ENCODE measurements at regions not wholly inside any gene's neighbourhood (a gene's known extent, or its start where the extent isn't known, plus 50 kb on each side); places are given as distances from the start of the nearest gene placed in this dataset.
"Not testable (repeated sequence)": the region's sequence is repeated elsewhere in the genome, so short reads cannot be mapped to it uniquely, and the experiment has no call there.

DNA sequence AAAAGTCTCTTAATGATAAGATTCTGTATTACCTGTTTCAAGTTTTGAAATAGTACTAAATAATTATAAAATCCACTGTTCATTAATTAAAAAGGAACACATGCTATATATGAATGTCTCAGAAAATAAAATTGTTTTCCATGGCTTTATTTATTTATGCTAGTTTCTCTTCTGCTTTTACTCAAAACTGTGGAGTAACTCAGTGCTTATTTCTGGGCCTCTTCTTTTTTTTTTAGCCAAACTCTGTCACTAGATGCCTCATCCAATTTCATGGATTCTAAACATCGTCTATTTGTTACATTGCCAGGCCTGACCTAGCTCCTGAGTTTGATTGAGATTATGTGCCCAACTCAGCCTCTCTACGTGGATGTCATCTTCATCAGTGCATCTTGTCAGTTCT is 1509.7 kb downstream of the MAT2B start:
- DNase-seq (ENCODE audit: low read depth, low spot score): no peak
- in situ Hi-C loops (cut with HindIII; ENCODE audit: low pct_unique_long_range_greater_than_20kb, low sequenced_read_pairs): no loop called here

- DNase-seq (ENCODE audit: low read depth, low spot score): no peak
- in situ Hi-C loops (cut with HindIII; ENCODE audit: low pct_unique_long_range_greater_than_20kb, low sequenced_read_pairs): no loop called here
Observed at GRCh38 chr5:165015547-165015946, 1510.1 kb downstream of the MAT2B start.

DNA sequence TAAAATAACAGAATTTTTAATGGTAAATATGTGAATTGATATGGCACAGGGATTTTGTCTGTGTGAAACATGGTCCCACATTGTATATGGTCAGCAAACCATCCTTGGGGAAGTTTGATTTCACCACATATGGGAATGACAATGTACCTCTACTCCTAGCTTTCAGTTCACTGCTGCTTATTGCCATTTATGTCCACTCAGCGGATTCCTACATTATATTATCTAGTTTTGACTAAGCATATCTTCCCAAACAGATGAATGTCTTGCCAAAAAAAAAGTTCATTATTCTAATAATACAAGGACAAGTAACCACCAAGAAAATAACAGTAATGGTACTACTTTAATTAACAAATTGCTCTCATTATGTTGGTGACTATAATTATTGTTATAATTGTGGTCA is 1521.6 kb downstream of the MAT2B start:
- in situ Hi-C loops (cut with HindIII; ENCODE audit: low pct_unique_long_range_greater_than_20kb, low sequenced_read_pairs): no loop called here
- DNase-seq (ENCODE audit: low read depth, low spot score): no peak

GRCh38 chr5:165028356-165028755 is 1522.9 kb downstream of the MAT2B start:
- DNase-seq (ENCODE audit: low read depth, low spot score): no peak
- in situ Hi-C loops (cut with HindIII; ENCODE audit: low pct_unique_long_range_greater_than_20kb, low sequenced_read_pairs): no loop called here

GRCh38 chr5:165029099-165029870 is 1523.9 kb downstream of the MAT2B start:
- DNase-seq (ENCODE audit: low read depth, low spot score): peak; percentile 65
- in situ Hi-C loops (cut with HindIII; ENCODE audit: low pct_unique_long_range_greater_than_20kb, low sequenced_read_pairs): no loop called here

DNA sequence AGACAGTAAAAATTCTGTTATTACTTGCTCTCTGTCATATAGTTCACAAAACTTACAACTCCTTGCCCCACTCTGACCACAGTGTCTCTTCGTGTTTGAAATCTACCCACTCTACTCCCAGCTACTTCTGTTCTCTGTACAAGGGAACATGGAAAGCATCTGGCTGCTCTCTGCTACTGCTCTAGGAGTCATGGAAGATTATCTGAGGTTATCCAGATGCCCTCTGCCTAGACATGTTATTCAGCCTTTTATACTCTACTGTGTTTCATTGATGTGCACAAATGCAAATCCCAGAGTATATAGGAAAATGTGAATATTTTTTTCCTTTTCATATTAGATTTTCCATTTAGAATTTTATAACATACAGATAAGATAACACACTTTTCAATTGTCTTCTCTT is 1525.6 kb downstream of the MAT2B start:
- in situ Hi-C loops (cut with HindIII; ENCODE audit: low pct_unique_long_range_greater_than_20kb, low sequenced_read_pairs): no loop called here
- no peak for DNase-seq (ENCODE audit: low read depth, low spot score)

DNA sequence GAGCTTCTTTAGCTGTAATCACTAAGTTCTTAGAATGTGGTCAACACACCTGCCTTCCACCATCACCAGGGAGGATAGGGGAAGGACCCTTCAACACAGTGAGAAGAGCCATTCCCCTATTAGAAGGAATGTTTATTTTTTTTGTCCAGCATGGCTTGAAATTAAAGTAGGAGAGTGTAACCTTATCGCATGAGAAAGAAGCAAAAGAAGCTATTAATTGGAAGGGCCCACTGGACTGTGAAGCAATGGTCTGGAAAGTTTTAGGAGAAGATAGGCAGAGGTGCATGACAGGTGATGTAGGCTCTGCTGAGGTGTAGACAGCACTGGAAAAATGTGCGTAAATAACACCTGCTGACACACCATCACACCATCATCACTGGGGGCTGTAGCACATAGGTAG is 1526.0 kb downstream of the MAT2B start:
- DNase-seq (ENCODE audit: low read depth, low spot score): no peak

GRCh38 chr5:165035520-165035919 is 1530.1 kb downstream of the MAT2B start:
- in situ Hi-C loops (cut with HindIII; ENCODE audit: low pct_unique_long_range_greater_than_20kb, low sequenced_read_pairs): no loop called here
- DNase-seq (ENCODE audit: low read depth, low spot score): no peak

More for the DNA sequence above, 1526.0 kb downstream of the MAT2B start:
- in situ Hi-C loops (cut with HindIII; ENCODE audit: low pct_unique_long_range_greater_than_20kb, low sequenced_read_pairs): no loop called here

DNA sequence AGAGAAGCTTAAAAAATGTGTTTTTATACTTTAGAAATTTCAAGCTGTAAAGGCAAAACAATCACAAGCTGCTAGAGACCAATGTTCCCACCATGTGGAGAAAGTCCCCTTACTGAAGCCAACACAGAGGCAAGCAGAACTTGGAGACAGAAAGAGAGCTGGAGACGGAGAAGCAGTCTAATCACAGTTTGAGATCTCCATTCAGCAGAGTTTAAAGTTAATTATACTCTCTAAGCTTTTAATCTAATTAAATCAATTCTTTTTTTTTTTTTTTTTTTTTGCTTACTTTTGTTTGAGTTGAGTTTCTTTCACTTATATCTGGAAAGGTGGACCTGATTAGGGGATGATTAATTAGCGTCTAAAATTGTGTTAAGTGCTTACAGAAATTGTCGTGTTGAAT is 1534.3 kb downstream of the MAT2B start:
- in situ Hi-C loops (cut with HindIII; ENCODE audit: low pct_unique_long_range_greater_than_20kb, low sequenced_read_pairs): no loop called here
- DNase-seq (ENCODE audit: low read depth, low spot score): no peak

DNA sequence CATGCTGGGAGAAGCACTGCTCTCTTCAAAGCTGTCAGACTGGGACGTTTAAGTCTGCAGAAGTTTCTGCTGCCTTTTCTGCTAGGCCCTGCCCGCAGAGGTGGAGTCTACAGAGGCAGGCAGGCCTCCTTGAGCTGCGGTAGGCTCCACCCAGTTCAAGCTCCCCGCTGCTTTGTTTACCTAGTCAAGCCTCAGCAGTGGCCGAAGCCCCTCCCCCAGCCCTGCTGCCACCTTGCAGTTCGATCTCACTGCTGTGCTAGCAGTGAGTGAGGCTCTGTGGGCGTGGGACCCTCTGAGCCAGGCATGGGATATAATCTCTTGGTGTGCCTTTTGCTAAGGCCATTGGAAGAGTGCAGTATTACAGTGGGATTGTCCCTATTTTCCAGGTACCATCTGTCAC is 1540.5 kb downstream of the MAT2B start:
- in situ Hi-C loops (cut with HindIII; ENCODE audit: low pct_unique_long_range_greater_than_20kb, low sequenced_read_pairs); DNase-seq (ENCODE audit: low read depth, low spot score): not testable (repeated sequence)

GRCh38 chr5:165055476-165055875 is 1550.1 kb downstream of the MAT2B start:
- no peak for DNase-seq (ENCODE audit: low read depth, low spot score)
- in situ Hi-C loops (cut with HindIII; ENCODE audit: low pct_unique_long_range_greater_than_20kb, low sequenced_read_pairs): no loop called here

- DNase-seq (ENCODE audit: low read depth, low spot score): no peak
Observed at GRCh38 chr5:165057145-165057544, 1551.7 kb downstream of the MAT2B start.

DNA sequence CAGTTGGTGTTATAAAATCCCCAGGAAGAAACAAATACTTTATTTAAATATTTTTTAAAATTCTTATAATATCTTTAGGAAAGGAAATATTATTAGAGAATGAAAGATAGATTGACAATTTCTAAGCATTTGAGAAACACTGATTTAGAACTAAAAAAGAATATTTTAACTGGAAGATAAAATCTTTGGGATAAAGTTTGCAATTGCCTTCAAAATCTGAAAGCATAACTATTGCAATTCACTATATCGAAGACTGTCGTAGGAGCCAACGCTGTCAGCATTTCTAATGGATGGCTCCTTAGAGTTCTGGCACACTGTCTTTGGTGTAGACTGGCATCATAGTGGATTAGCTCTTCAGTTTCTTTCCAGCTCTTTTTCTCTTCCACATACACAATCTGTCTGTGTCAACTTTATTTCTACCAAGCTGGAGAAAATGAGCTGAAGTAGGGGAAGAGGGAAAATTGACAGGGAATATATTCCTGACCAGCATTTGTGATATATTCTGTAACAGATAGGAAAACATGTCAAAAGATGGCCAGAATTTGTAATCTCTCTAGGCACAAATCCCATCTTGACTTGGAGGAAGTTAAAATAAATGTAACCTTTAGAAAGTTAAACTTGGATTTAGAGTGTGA is 1561.4 kb downstream of the MAT2B start:
- in situ Hi-C loops (cut with HindIII; ENCODE audit: low pct_unique_long_range_greater_than_20kb, low sequenced_read_pairs): no loop called here
- no peak for DNase-seq (ENCODE audit: low read depth, low spot score)

More at GRCh38 chr5:165057145-165057544, 1551.7 kb downstream of the MAT2B start:
- in situ Hi-C loops (cut with HindIII; ENCODE audit: low pct_unique_long_range_greater_than_20kb, low sequenced_read_pairs): no loop called here

- no peak for DNase-seq (ENCODE audit: low read depth, low spot score)
Observed at GRCh38 chr5:165076686-165077085, 1571.3 kb downstream of the MAT2B start.

DNA sequence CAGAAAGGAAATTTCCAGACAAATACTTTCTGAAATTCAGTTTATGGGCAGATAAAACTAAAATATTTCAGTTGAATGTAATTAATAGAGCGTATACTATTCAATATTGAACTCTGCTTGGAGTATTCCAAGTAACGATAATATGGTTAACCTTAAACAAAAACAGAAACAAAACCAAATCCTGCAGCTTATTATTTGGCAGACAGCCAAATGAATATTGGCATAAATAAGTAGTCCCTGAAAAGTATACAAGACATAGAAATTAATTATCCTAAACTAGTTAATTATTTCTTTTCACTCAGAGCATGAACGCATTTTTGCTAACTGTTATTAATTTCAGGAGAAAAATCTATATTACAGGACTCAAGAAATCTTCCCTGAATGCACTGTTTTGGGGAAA is 1574.0 kb downstream of the MAT2B start:
- in situ Hi-C loops (cut with HindIII; ENCODE audit: low pct_unique_long_range_greater_than_20kb, low sequenced_read_pairs): no loop called here
- no peak for DNase-seq (ENCODE audit: low read depth, low spot score)

More at GRCh38 chr5:165076686-165077085, 1571.3 kb downstream of the MAT2B start:
- in situ Hi-C loops (cut with HindIII; ENCODE audit: low pct_unique_long_range_greater_than_20kb, low sequenced_read_pairs): no loop called here

- DNase-seq (ENCODE audit: low read depth, low spot score): no peak
- in situ Hi-C loops (cut with HindIII; ENCODE audit: low pct_unique_long_range_greater_than_20kb, low sequenced_read_pairs): no loop called here
Observed at GRCh38 chr5:165083394-165083793, 1578.0 kb downstream of the MAT2B start.

DNA sequence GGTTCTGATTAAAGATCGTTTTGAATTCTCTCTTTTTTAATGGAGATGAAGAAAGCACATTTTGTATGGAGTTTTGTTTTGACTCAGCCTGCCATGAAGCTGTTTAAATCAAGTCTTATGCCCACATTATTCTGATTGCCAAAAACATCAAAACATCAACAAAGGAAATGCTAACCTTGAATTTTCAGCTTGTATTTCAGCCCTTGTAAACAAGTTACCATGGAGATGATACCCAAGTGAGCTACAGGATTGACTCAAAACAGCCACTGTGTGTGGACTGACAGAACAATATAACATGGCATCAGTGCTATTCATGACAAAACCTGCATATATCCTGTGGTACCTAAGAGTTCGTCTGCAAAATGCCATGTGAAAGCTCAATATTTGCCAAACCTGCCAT is 1581.0 kb downstream of the MAT2B start:
- in situ Hi-C loops (cut with HindIII; ENCODE audit: low pct_unique_long_range_greater_than_20kb, low sequenced_read_pairs): no loop called here
- no peak for DNase-seq (ENCODE audit: low read depth, low spot score)

DNA sequence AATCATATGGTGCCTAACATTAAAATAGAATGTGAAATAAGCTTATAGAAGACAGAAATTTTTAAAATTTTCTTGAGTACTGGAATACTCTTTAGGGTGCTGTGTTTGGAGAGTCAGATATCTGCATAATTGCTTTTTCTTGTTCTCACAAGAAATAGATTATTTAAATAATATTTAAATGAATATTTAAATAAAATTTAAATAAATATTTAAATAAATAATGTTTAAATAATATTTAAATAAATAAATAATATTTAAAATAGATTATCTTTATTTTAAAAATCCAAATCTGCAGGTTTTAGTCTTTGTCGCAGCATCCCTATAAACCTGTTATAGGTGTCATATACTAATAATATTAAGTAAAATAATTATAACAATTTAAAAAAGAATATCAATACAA is 1589.4 kb downstream of the MAT2B start:
- in situ Hi-C loops (cut with HindIII; ENCODE audit: low pct_unique_long_range_greater_than_20kb, low sequenced_read_pairs): no loop called here
- DNase-seq (ENCODE audit: low read depth, low spot score): no peak

DNA sequence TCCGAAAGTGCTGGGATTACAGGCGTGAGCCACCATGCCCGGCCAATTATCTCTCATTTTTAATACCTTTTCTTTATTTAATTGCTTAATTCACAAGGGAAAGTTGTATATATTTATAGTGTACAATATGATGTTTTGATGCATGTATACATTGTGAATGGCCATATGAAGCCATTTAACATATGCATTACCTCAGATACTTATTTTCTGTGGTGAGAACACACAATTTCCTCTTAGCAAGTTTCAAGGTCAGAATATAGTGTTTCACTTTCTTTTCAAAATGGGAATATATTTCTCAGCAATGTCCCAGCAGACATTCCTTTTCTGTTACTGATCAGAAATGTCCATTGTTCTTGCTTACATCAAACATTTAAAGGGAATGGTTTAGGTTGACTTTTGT is 1596.3 kb downstream of the MAT2B start:
- DNase-seq (ENCODE audit: low read depth, low spot score): no peak
- in situ Hi-C loops (cut with HindIII; ENCODE audit: low pct_unique_long_range_greater_than_20kb, low sequenced_read_pairs): no loop called here

Data from SK-MEL-5 (cell line).